Middle frontal gyrus (tissue), 1 donor: ENCODE measurements at regions not wholly inside any gene's neighbourhood (a gene's known extent, or its start where the extent isn't known, plus 50 kb on each side); places are given as distances from the start of the nearest gene placed in this dataset.

Source experiments
- DNase-seq: peaks from one replicate; pipeline ENCODE4 v3.0.0-alpha.2; 2015; ENCODE audit warnings: low spot score; ENCODE audit errors: extremely low spot score

DNA sequence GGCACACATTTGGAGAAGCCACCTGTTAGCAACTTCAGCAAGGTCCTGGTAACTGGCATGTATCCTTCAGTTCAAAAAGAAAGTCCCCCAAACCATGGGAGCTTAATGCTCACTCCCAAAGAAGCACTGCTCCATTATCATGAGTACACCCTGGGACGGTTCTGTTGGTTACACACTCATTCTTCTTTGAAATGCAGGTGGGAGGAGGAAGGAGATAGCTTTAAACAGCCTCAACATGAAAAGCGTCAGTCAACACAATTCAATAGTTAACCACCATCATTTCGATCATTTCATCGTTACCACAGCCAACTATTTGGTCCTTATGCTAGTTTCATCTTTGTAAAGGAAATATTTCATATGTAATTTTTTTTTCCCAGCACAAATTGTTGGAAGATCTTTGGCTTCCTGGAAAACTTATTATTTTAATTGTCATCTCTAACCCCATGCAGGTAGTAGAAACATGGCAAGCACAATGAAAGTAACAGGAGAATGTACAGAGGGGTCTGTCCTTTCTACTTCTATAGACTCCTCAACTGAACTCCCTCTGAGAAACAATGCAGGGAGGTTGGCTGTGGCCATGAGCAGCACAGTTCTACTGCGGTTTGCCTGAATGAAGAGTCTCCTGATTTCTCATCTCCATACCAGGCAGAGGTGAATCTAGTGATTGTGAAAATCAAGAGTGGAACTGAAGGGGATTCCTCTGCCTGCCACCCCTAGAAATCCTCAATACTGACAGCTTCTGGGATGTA is 196.4 kb upstream of the FOXN3 start:
- no peak for DNase-seq

DNA sequence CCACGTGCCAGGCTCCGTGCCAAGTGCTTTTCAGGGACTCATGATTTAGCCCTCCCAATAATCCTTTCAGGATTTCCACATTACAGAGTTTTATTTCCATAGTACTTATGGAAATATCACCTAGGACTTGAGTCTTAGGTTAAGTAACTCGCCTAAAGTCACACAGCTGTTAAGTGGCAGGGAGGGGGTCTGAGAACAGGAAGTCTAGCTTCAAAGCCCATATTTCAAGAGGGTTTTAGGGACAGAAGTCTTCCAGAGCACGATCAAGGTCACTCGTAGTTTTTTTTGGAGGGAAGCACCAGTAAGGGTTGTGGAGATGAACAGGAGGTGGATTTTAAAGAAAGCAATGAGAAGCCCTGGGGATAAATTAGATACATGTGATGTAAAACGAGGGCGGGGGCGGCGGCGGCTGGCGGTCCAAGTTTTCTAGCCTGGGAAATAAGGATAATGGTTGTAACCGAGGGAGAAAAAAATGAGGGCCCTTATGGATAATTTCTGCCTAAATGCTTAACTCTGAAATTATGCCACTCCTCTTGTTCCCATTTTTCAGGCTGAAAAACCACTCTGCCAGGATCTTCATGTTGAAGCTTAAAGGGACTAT is 192.6 kb upstream of the FOXN3 start:
- no peak for DNase-seq

GRCh38 chr14:89607453-89607852 is 190.4 kb upstream of the FOXN3 start:
- no peak for DNase-seq

GRCh38 chr14:89603938-89604480 is 187.0 kb upstream of the FOXN3 start:
- no peak for DNase-seq

GRCh38 chr14:89600950-89601826 is 184.2 kb upstream of the FOXN3 start:
- no peak for DNase-seq

- no peak for DNase-seq
These were observed 183.0 kb upstream of the FOXN3 start for GRCh38 chr14:89600029-89600428.

- no peak for DNase-seq
These were observed 181.6 kb upstream of the FOXN3 start for GRCh38 chr14:89598548-89599186.

GRCh38 chr14:89592961-89593360 is 175.9 kb upstream of the FOXN3 start:
- DNase-seq = no peak

- no peak for DNase-seq
These were observed 172.5 kb upstream of the FOXN3 start for GRCh38 chr14:89589400-89590118.

GRCh38 chr14:89588840-89589296 is 171.8 kb upstream of the FOXN3 start:
- DNase-seq = no peak

DNA sequence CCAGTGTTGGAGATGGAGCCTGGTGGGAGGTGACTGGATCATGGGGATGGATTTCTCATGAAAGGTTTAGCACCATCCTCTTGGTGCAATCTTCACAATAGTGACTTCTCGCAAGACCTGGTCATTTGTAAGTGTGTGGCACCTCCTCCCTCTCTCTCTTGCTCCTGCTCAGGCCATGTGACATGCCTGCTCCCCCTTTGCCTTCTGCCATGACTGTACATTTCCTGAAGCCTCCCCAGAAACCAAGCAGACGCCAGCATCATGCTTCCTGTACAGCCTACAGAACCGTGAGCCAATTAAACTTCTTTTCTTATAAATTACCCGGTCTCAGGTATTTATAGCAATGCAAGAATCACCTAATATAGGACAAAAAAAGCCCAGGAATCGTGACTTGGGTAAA is 171.0 kb upstream of the FOXN3 start:
- DNase-seq = no peak

DNA sequence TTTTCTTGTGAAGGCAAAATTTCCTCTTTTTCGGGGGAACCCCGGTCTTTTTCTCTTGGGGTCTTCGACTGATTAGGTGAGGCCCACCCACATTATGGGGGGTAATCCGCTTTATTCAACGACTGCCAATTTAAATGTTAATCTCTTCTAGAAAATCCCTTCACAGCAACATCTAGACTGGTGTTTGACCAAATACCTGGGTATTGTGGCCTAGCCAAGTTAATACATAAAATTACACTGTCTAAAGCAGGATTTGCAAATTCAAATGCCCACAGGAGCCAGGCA is 170.0 kb upstream of the FOXN3 start:
- no peak for DNase-seq

DNA sequence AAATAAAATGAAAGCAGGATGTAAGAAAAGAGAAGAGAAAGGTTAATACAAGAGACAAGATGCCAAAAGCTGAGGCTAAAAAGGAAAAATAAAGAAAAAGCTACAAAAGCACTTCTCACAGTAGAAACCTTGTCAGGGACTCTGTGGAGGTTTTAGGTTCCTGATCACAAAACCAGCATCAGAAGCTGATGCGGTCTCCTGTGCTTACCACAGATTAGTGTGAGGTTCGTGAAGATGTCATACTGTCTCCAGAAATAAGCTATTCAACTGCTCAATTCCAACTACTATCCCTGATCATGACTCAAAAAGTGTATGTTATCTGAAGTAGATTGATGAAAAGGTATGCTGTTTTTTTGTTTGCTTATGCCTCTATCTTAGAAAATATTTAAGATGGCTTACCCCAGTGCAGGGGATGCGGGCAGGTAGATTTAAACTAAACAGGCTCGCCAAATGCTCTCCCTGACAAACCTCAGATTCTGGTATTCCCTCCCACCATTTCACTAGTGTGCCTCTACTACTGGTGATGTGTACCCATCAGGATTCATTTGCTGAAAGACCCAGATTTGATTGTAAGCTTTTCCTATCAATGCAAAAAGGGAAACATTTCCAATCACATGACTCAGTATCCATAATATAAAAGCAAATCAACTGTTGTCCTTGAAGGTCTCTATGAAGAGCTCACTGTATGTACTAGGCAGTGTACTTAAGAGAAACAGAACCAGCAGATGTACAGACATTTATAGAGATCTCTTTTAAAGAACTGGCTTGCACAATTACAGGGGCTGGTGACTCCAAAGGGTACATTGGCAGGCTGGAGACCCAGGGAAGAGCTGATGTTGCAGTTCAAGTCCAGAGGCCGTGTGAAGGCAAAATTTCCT is 169.5 kb upstream of the FOXN3 start:
- DNase-seq = no peak

- no peak for DNase-seq
These were observed 161.1 kb upstream of the FOXN3 start for GRCh38 chr14:89578156-89578555.

DNA sequence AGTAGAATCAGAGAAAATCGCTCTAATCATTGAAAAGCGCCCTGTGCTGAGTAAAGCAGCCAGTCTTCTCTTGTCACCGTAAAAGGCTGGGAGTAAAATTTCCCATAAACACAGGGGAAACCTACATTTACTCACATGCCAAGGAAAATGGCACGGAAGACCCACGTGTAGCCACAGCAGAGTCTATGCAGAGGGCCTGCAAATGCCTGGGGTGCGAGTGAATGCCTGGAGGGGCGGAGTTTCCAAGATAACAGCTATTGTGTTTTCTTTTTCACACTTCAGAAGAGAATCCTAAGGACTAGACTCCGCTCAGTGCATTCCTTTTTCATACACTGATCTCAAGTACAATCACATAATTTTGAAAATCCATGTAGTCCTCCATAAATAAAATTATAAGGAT is 159.9 kb upstream of the FOXN3 start:
- no peak for DNase-seq

DNA sequence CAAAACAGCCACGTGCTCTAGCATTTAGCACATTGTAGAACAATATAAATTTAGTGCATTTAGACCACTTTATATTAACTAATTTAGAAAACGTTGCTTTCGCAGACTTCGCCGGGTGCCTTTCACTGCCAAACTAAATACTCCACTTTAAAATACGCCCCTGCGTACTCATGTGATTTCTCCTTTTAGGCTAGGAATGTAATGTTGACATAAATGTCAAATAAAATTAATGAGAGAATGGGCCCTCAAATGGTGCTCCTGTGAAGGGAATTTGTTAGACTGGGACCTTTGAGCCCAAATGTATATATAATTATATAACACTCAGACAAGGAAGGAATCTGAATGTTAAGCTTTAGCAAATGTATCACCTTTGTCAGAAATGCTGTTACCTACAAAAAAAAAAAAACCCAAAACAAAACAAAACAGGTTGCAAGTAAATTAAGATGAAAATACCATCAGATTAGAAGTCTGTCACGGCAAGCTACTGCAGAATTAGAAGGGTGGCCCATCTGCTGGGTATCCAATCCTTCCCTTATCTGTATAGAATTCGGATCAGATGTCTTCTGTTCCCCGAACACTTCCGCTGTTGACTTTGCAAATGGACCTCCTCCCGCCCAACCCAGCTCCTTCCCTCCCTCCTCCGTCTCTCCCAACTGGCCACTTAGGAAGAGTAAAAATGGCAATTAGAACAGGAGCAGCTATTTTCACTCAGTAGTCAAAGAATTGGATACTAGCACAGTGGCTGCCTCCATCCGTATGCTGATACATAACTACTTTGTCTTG is 159.3 kb upstream of the FOXN3 start:
- DNase-seq = no peak

DNA sequence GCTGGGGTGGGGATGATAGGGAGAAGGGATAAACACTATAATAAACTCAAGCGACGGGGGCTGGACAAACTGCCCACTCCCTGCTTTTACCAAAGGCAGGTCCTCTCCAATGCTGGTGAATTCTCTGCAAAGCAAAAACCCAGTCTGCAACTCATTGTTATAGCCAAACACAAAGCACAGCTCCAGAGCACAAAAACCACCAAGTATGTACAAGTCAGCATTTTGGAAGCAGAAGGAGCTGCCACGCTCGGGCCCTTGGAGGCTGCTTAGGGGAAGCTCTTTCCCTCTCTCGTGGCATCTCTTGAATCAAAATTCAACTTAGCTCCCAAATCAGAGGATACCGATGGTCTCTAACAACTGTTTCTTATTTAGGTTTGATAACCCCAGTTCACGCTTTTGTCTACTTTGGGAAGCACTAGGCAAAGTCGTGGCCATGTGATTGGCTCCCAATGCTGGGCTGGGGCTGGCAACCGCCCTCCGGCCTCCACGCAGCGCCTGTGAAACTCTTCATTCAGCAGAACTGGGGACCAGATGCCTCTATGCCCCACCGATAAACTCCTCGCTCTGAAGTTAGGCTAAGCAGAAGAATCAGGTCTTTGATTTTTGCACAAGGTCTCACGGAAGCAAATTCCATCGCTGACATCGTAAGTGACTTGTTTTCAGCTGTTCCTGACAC is 158.5 kb upstream of the FOXN3 start:
- DNase-seq = no peak

GRCh38 chr14:89574420-89574819 is 157.4 kb upstream of the FOXN3 start:
- DNase-seq = no peak

DNA sequence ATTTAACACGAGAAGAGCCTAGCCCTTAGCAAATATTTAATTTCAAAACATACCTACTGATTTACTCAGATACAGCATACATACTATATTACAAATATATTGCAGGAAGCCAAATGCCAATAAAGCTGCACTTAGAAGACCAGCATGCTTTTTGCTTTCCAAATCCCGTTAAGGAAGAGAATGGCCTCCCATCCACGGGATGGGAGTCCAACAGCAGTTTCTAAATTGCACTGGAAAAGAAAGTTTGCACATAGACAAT is 156.3 kb upstream of the FOXN3 start:
- DNase-seq = no peak
